Endothelial cell (in vitro differentiated cells): ENCODE measurements at regions not wholly inside any gene's neighbourhood (a gene's known extent, or its start where the extent isn't known, plus 50 kb on each side); places are given as distances from the start of the nearest gene placed in this dataset.

Experiments used
- DNase-seq: peaks from one replicate; pipeline ENCODE4 v3.0.0; 2021; ENCODE audit warnings: low spot score
- H3K27ac Mint-ChIP-seq: one replicate; pipeline ENCODE4 v1.8.0; 2021; ENCODE audit warnings: mixed read lengths, inconsistent platforms; ENCODE audit not compliant: unreplicated experiment
- H3K27me3 Mint-ChIP-seq: one replicate; pipeline ENCODE4 v1.8.0; 2021; ENCODE audit warnings: mild to moderate bottlenecking, moderate library complexity, mixed read lengths, inconsistent platforms; ENCODE audit not compliant: unreplicated experiment
- H3K36me3 Mint-ChIP-seq: one replicate; pipeline ENCODE4 v1.8.0; 2021; ENCODE audit warnings: mild to moderate bottlenecking, low read depth, mixed read lengths, inconsistent platforms; ENCODE audit not compliant: unreplicated experiment
- H3K4me1 Mint-ChIP-seq: one replicate; pipeline ENCODE4 v1.8.0; 2021; ENCODE audit warnings: mild to moderate bottlenecking, mixed read lengths, inconsistent platforms; ENCODE audit not compliant: unreplicated experiment
- H3K4me3 Mint-ChIP-seq: one replicate; pipeline ENCODE4 v1.8.0; 2021; ENCODE audit warnings: mild to moderate bottlenecking, mixed read lengths, inconsistent platforms; ENCODE audit not compliant: unreplicated experiment
- H3K9me3 Mint-ChIP-seq: one replicate; pipeline ENCODE4 v1.8.0; 2021; ENCODE audit warnings: mixed read lengths, inconsistent platforms; ENCODE audit not compliant: unreplicated experiment
- CTCF ChIP-seq: fragments of 200-600 bp; sonication (generic); IDR thresholded peaks from one replicate; pipeline ENCODE4 v1.5.0; 2021; ENCODE audit warnings: antibody characterized with exemption; ENCODE audit not compliant: unreplicated experiment

DNA sequence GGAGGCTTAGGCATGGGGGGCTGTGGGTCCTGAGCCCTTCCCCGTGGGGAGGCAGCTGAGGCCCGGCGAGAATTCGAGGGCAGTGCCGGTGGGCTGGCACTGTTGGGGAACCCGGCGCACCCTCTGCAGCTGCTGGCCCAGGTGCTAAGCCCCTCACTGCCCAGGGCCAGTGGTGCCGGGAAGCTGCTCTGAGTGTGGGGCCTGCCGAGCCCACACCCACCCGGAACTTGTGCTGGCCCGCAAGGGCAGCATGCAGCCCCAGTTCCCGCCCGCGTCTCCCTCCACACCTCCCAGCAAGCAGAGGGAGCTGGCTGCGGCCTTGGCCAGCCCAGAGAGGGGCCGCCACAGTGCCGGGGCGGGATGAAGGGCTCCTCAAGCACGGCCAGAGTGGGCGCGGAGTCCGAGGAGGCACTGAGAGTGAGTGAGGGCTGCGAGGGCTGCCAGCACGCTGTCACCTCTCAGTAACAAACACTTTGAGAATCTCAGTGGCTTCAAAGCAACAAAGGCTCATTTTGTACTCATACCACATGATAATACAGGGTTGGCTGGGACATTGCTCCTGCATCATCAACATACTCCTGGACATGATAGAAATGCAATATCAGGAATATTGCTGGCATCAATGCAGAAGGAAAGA, 265.7 kb upstream of the ANKRD55 start:
- no peaks in the 10 kb centered on the region for H3K9me3 Mint-ChIP-seq
- H3K4me3 Mint-ChIP-seq: no peak overlapping the region
- no peak for DNase-seq
- no peak for TF ChIP-seq CTCF
- H3K27me3 Mint-ChIP-seq: peaks cover 5% of the 10 kb centered on the region
- H3K27ac Mint-ChIP-seq: no peak overlapping the region
- H3K36me3 Mint-ChIP-seq: no peaks in the 10 kb centered on the region
- H3K4me1 Mint-ChIP-seq: peaks cover 24% of the 10 kb centered on the region

GRCh38 chr5:56496581-56497063, 263.5 kb upstream of the ANKRD55 start:
- DNase-seq: no peak
- TF ChIP-seq CTCF: no peak
- peaks cover 8% of the 10 kb centered on the region for H3K27me3 Mint-ChIP-seq
- H3K9me3 Mint-ChIP-seq: no peaks in the 10 kb centered on the region
- H3K4me3 Mint-ChIP-seq: no peak overlapping the region
- H3K4me1 Mint-ChIP-seq: peaks cover 19% of the 10 kb centered on the region
- no peak overlapping the region for H3K27ac Mint-ChIP-seq
- H3K36me3 Mint-ChIP-seq: no peaks in the 10 kb centered on the region

DNA sequence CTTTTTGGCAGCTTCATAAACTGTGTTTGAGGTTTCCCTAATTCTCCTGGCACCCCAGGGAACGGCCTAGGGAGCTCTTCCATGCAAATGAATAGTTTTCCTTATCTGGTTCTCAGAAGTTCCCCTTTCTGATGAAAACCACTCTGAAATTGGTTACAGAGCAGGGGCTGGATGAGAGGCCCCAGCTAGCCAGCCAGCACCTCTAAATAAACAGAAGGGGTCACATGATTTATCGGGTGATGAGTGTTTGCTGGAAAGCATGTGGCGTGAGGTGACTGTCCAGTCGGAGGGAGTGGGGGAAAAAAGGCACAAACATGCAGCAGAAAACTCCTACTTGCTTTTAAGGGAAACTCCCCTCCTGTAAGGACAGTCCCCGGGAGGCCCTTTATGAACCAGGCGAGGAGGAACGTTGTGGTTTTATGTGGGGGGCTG, 261.2 kb upstream of the ANKRD55 start:
- no peak for DNase-seq
- H3K4me1 Mint-ChIP-seq: peaks cover 19% of the 10 kb centered on the region
- no peak for TF ChIP-seq CTCF
- peaks cover 3% of the 10 kb centered on the region for H3K27me3 Mint-ChIP-seq
- H3K4me3 Mint-ChIP-seq: no peak overlapping the region
- H3K27ac Mint-ChIP-seq: no peak overlapping the region
- H3K9me3 Mint-ChIP-seq: no peaks in the 10 kb centered on the region
- H3K36me3 Mint-ChIP-seq: no peaks in the 10 kb centered on the region

DNA sequence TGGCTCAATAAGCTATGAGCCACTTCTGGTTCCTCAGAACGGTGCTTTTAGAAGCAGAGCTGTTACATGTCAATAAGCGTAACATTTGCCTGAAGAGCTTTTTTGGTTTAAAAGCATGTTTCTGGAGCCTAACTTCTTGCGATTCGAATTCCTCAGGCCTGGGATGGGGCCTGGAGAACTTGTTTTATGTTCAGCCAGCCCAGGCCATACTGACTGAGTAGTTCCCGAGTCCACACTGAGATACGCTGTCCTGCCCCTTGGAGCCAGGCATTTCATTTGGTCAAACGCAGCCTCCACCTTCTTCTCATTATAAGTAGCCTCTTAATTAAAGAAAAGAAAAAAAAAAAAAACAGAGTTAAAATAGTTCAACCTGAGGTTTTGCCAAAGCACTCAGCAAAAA, 260.6 kb upstream of the ANKRD55 start:
- peaks cover 3% of the 10 kb centered on the region for H3K27me3 Mint-ChIP-seq
- H3K9me3 Mint-ChIP-seq: no peaks in the 10 kb centered on the region
- no peak for TF ChIP-seq CTCF
- H3K4me1 Mint-ChIP-seq: peaks cover 19% of the 10 kb centered on the region
- DNase-seq: no peak
- no peak overlapping the region for H3K27ac Mint-ChIP-seq
- H3K4me3 Mint-ChIP-seq: no peak overlapping the region
- no peaks in the 10 kb centered on the region for H3K36me3 Mint-ChIP-seq

GRCh38 chr5:56493308-56493707, 260.2 kb upstream of the ANKRD55 start:
- peaks cover 5% of the 10 kb centered on the region for H3K36me3 Mint-ChIP-seq
- H3K9me3 Mint-ChIP-seq: peaks cover 4% of the 10 kb centered on the region
- no peak for TF ChIP-seq CTCF
- no peak overlapping the region for H3K4me3 Mint-ChIP-seq
- no peak for DNase-seq
- no peak overlapping the region for H3K27ac Mint-ChIP-seq
- peaks cover 19% of the 10 kb centered on the region for H3K4me1 Mint-ChIP-seq
- peaks cover 3% of the 10 kb centered on the region for H3K27me3 Mint-ChIP-seq
